ENCODE measurements at regions not wholly inside any gene's neighbourhood (a gene's known extent, or its start where the extent isn't known, plus 50 kb on each side); places are given as distances from the start of the nearest gene placed in this dataset.
"Not testable (repeated sequence)": the region's sequence is repeated elsewhere in the genome, so short reads cannot be mapped to it uniquely, and the experiment has no call there.

DNA sequence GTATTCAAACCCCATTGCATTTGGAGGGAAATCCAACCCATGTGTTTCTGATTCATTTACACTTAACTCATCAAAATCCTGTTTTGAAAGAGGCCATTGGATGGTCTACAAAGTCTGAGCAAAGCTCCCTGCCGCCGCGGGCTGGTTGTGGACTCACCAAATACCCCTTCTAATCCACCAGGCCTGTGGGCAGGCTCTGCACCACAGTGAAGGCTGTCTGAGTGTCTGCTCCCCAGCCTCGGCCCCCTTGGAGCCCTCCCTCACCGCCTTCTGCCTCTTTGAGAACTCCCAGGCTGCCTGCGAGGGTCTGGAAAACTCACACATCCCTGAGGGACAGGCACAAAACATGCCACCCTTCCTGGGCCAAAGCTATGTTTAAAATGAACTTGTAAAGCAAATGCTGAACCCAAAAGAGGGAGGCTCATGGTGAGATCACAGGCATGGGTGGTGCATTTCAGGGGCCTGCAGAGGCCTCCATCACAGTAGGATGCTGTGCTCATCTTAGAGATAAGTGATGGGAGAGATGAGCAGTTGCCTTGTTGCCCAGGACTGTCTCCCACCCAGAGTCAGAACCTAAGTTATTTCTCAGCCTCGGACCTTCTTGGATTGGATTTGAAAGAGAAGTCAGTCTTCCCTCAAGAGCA lies 225.0 kb downstream of the CYP26B1 start:
- peak; percentile 2 for DNase-seq (ENCODE audit: low spot score)

DNA sequence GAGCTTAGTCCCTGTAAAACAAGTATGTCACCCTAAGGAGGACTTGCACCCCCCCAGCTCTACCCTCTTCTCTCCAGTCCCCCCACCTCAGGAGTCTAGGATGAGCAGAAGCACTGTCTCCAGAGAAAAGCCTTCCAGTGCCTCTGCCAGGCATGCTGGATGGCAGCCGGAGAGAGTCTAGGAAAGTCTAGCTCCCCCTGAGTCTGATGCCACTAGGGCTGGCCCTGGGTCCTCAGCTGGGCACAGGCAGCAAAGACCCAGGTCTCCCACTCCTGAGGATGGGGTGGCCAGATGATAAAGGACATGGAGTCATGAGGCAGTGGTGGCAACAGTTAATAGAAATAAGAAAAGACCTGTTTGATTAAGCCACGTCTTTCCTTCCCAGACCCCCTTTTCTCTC lies 225.6 kb downstream of the CYP26B1 start:
- DNase-seq (ENCODE audit: low spot score): peak; percentile 2

DNA sequence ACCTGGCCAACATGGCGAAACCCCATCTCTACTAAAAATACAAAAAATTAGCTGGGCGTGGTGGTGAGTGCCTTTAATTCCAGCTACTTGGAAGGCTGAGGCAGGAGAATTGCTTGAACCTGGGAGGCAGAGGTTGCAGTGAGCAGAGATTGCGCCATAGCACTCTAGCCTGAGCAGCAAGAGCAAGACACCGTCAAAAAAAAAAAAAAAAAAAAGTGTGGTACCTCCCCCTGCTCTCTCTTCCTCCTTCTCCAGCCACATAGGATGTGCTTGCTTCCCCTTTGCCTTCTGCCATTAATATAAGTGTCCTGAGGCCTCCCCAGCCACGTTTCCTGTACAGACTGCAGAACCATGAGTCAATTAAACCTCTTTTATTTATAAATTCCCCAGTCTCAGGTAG lies 226.8 kb downstream of the CYP26B1 start:
- DNase-seq (ENCODE audit: low spot score): not testable (repeated sequence)

DNA sequence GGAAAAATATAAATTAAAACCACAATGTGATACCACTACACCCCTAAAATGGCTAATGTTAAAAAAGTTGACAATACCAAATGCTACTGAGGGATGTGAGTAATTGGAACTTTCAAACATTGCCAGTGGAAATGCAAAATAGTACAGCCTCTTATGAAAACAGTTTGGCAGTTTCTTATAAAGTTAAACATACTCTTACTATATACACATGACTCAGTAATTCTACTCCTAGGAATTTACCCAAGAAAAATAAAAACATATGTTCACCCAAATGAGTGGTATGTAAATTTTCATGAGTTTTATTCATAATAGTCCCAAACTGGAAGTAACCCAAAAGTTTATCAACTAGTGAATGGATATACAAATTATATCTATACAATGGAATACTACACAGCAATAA lies 228.0 kb downstream of the CYP26B1 start:
- no peak for DNase-seq (ENCODE audit: low spot score)

DNA sequence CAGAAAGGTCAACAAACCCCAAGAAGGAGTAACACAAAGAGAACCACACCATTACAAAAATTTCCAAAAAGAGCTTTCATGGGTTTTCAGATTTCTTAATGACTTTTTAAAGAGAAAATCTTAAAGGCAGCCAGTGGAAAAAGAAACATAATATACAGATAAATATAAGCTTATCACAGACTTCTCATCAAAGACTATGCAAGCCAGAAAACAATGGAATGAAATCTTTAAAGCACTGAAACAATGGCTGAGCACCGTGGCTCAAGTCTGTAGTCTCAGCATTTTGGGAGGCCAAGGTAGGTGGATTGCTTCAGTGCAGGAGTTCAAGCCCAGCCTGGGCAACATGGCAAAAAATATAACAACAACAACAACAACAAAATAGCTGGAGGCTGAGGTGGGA lies 237.4 kb downstream of the CYP26B1 start:
- DNase-seq (ENCODE audit: low spot score): no peak

DNA sequence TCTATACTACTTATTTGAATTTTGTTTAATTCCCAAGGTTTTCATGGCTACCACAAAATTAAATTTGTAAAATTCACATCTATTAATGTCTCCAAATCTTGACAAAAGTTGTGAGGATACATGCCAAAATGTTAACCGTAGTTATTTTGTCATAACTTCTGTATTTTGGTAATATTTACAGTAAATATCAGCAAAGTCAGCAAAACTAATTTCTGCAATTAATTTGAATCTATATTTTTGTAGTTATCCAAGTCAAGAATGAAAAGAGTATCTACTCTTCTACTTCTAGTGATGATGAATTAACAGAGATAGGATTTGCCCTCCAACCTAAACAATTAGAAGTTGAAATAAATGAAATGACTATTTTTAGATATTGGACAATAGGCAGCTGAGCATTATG lies 238.9 kb downstream of the CYP26B1 start:
- DNase-seq (ENCODE audit: low spot score): no peak

DNA sequence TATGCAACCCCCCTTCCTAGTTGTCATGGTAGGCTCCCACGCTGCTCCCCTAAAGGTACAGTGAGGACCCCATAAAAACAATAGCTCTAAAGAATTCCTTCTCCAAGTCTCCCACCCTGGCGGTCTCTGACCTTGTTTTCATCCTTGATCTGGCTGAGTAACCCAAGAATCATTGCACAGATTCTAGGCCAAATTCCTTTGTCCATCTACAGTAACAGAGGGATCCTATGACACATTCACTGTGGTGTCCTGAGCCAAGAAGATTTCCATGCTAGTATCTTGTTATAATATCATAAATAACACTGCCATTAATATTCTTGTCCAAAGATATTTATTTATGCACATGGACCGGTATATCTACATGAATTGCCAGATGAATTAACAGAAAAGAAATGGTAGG lies 240.2 kb downstream of the CYP26B1 start:
- DNase-seq (ENCODE audit: low spot score): no peak

DNA sequence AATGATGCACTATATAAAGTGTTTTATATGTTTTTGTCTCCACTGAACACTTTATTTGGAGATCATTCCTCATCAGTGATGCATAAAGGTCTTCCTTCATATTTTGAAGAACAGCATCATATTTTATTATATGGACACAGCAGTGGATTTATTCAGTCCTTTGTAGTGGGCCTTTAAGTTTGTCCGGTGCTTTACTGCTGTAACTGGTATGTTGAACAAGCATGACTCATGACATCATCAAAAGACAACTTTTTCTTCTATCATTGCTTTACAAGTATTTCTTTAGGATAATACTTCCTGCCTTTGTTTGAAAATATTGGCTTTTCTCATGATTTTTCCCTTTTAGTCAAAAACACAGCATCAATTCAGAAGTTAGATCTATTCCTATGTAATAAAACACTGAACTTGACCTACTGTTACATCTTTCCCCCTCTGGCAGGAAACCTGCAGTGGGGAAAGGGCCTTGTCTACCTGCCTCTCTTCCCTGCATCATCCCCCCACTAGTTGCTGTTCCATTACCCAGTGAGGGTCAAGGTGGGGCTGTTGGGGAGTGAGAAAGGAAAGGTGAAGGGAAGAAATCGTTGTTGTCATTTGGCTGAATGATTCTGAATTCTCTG lies 241.2 kb downstream of the CYP26B1 start:
- DNase-seq (ENCODE audit: low spot score): no peak

DNA sequence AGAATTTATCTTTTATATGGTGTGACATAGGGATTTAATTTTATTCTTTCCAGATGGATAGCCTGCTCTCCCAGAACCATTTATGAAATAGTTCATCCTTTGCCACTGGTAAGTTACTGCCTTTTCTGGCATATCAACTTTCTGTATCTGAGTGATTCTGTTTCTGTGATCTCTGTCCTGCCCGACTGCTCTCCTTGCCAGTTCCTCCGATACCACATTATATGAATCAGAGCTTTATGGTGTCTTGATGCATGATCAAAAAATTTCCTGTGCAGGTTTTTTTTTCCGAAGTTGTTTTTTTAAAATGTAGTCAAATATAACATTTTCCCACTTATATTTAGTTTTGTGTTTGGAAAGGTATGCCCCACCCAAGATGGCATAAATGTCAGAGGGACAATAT lies 242.5 kb downstream of the CYP26B1 start:
- DNase-seq (ENCODE audit: low spot score): no peak

DNA sequence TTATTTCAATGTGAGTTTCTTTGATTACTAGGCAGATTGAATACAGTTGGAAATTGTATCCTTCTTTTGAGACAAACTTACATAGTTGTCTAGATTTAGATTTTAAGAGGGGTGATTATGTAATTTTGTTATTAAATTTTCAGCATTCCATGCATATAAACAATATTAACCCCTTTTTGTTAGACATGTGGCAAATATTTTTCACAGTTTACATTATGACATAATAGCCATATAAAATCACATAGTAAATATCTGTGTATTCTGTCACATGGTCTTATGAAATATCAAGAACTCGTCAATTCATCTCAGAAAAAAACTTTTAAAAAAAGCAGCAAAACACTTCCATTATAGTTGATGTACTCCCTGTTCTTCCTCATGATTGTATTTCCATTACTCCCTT lies 243.8 kb downstream of the CYP26B1 start:
- DNase-seq (ENCODE audit: low spot score): no peak

DNA sequence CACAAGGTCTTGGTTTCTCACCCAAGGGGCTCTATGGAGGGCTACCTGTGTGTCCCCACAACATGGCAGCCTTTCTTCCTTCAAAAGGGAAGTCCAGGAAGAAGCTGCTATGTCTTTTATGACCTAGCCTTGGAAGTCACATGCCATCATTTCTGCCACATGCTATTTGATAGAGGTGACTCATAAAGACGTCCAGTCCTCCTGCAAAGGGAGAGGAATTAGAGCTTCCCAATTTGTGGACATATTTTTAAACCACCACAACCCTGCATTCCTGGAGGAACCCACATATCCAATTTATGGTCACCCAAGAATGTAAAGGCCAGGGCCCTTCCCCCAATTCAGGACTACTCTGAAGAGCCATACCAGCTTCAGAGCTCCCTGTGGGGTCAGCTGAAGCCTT lies 246.2 kb downstream of the CYP26B1 start:
- DNase-seq (ENCODE audit: low spot score): no peak

DNA sequence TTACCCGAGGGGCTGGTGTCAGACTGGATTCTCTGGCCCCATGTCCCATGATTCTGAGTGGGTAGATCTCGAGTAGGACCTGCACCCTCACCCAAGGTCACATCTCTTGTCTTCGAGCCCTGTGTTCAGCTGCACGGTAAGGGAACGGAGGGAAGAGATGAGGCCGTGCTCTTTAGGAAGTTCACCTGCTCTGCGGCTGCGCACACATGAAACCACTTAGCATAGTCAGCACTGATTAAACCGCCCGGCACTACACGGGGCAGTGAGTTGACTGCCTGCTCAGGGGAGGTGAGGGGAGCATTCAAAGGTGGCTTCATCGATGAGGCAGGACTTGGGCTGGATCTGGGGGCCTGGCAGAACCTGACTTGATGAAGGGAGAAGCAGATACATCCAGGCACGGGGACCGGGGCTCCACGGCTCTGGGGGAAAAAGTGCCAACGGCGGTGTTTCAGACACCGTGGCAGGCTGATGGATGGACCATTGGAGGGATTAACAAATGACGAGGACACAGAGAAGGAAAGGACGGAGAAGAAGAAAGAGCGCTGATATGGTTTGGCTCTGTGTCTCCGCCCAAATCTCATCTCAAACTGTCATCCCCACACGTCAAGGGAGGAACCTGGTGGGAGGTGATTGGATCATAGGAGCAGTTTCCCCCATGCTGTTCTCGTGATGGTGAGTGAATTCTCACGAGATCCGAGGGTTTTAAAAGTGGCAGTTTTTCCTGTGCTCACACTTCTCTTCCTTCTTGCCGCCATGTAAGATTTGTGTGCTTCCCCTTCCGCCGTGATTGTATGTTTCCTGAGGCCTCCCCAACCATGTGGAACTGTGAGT lies 248.6 kb downstream of the CYP26B1 start:
- DNase-seq (ENCODE audit: low spot score): no peak

DNA sequence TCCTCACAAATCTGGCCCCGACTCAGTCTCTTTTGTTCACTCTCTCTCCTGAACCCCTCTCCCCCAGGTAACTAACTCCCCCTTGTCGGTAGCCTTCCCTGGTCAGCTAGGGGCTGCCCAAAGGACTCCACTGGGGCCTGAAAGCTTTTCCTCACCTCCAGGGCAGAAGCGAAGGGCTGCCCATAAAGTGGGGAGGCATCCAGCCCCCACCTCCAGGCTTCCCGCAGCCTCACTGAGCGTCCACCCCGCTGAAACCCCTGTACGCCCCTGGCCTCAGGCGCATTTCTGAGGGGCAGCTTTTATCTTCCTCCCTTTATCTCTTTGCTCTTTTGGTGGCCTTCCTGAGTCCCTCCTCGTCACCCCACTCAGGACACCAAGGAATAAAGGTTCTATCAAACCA lies 249.3 kb downstream of the CYP26B1 start:
- DNase-seq (ENCODE audit: low spot score): no peak

DNA sequence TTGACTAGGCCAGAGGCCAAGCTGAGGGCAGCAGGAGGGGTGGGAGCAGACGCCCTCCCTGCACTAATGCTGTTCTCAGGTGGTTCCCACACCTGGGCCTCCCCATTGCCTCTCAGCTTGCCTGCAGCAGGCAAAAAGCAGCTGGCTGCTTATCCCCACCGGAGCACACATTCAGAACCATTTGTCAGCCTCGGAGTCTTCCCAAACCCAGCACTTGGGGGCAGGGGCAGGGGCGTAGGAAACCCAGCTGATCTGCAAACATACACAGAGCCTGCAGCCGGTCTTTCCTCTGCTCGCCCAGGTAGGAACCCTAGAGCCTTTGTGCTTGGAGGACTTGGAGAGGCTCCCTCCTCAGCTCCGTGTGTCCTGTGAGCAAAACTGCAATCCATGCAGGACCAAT lies 249.8 kb downstream of the CYP26B1 start:
- no peak for DNase-seq (ENCODE audit: low spot score)

DNA sequence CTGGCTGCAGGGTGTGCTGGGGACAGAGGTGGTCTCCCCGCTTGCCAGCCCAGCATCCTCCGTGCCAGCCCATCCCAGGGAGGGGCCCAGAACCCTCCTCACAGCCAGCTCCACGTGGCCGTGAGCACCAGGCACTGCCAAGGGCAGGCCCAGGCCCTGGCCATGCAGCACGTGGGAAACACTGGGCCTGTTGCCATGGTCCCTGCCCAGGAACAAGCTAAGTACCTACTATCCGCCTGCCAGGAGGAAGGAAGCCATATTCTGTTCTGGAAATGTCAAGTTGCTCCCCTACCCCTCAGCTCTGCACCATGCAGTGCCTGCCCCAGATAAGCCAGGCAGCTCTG lies 250.6 kb downstream of the CYP26B1 start:
- DNase-seq (ENCODE audit: low spot score): no peak

DNA sequence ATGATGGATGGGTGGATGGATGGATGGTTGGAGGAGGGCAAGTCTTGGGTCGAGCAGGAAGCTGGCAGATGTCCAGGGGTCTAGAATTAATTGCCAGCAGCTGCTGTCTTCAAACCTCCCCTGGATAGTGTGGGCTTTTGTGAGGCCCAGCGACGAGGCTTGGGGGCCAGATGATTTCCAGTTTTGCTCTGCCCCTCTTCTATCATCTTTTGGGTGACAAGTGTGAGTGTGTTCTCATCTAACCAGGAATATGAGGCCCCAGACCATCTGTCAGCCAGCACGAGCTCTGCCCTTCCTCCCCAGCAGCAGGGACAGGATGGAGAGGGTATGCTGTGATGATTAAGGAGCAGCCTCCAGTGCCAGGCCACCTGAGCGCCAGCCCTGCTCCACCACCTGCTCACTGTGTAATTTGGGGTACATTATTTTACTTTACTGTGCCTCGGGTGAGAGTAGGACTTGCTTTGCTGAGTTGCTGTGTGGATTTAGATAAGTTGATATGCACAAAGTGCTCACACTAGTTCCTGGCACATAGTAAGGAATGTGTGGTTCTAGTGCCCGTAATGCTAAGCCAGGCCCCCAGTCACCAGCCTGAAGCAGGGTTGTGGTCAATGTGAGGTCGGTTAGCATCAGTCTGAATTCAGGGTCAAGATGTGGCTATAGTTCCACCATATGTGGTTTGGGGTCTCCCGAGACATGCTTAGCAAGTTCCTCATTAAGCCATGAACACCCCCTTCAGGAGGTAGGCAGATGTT lies 251.1 kb downstream of the CYP26B1 start:
- no peak for DNase-seq (ENCODE audit: low spot score)

DNA sequence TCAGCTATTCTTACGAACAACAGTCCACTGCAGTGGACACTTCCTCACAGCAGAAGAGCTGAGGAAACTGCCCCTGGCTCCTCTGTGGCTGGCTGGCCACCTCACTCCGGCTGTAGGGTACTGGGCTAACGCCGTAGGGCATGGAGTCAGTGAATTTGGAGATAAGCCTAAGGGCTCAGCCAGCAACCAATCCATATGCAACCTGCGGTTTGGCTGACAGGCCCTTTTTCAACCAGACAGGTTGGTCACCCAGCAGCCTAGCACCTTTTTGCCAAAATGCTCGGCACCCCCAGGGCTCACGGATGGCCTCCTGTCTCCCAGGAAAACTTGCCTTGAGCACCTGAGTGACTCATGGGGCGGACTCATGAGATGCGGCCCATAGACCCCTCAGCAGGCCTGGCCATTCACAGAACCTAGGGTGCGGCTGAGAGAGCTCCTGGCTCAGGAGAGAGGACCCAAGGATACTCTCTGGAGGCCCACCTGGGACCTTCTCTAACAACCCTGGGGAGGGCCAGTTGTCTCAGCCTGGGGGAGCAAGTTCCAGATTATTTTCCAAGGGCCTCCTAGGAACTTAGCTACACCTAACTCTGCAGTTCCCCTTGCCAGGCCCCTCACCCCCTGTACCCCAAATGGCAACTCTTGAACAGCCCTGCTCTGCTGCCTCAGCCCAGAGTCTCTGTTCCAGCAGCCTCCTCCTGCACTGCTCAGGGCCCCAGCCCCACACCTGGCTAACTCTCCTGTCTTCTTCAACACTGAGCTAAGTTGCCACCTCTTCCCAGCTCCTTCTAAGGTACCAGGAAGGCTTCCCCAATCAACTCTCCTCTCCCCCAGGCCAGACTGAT lies 252.1 kb downstream of the CYP26B1 start:
- no peak for DNase-seq (ENCODE audit: low spot score)

DNA sequence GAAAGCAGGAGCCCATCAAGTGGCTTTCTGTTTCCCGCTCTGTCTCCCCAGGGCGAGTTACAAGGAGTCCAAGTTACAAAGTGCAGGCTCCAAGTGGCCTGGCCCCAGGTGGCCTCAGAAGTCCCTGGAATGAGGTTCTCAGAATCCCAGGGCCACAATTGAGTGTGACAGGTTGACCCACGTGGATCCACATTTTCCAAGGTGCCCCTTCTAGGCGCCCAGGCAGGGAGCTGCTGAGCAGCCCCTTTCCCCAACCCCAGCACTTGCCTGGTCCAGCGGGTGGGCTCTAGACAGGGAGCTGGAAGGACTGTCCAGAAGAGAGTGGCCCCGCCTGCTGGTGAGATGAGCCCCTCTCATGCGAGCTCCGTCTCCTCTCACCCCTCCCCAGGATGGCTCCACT lies 253.4 kb downstream of the CYP26B1 start:
- no peak for DNase-seq (ENCODE audit: low spot score)

DNA sequence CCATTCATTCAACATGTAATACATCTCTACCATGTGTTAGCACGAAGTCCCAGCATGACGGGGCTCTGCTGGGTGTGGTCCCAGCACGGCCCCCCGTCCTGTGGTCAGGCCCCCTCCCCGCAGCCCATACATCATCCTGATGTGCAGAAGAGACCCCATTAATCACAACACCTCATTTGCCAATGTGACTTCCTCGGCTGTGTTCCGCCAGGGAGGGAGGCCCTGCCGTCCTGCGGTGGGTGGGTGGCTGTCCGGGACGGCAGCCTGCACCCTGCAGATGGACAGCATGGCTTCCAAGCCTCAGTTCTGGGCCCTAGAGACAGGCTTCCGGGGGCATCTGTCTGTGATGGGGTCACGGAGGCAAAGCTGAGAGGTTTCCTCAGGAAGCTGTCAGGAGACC lies 254.0 kb downstream of the CYP26B1 start:
- DNase-seq (ENCODE audit: low spot score): no peak

DNA sequence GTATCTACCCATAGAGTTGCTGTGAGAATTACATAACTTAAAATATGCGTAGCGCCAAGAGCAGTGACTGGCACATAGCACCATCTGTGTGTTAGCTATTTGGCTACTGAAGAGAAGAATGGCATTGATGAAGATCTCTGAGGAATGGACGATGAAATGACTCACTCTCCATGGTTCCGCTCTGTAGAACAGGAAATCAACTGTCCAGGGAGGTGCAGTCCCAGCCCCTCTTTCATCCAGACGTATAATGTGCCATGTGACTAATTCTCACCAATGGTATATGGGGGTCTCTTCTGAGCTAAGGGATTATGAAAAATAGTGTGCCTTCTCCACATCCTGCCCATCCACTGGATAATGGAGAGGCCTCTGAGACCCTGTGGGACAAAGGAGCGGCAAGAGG lies 254.8 kb downstream of the CYP26B1 start:
- no peak for DNase-seq (ENCODE audit: low spot score)

DNA sequence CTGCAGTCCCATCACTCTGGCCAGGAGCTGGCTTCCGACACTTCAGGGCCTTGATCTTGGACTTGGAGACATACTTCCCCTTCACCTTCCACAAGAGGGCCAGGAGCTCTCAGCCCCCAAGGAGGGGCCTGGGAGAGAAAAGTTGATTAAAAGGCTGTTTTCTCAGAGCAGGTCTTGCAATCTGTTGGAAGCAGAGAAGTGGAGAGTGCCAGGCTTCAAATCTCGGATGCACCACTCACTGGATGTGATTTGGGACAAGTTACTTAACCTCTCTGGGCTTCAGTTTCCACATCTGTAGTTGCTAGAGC lies 255.3 kb downstream of the CYP26B1 start:
- no peak for DNase-seq (ENCODE audit: low spot score)

Data from GM03348 (cell line).